Calu3 (cell line): ENCODE measurements at regions not wholly inside any gene's neighbourhood (a gene's known extent, or its start where the extent isn't known, plus 50 kb on each side); places are given as distances from the start of the nearest gene placed in this dataset.
A peak's percentile ranks its signal among the peaks of the same experiment; 100 is the strongest.

Experiments
- BruUV-seq: library from RNA; stranded (reverse); fragments of 400-500 nt; replicated peaks from 2 replicates; lab custom pipeline; 2021; lab: Mats Ljungman, UMichigan
- CTCF ChIA-PET: fragments of 300-600 bp; sonication (Branson Sonifier 250); formaldehyde crosslinking; loops from one replicate; lab custom pipeline; 2022; ENCODE audit warnings: antibody characterized with exemption; lab: Charles Lee
- DNase-seq: peaks from one replicate; pipeline ENCODE4 v3.0.0; 2022
- H3K27ac Mint-ChIP-seq: one replicate; pipeline ENCODE4 v1.8.0; 2022; ENCODE audit warnings: mixed read lengths; ENCODE audit not compliant: unreplicated experiment
- H3K27me3 Mint-ChIP-seq: one replicate; pipeline ENCODE4 v1.8.0; 2022; ENCODE audit warnings: mixed read lengths; ENCODE audit not compliant: unreplicated experiment
- H3K36me3 Mint-ChIP-seq: one replicate; pipeline ENCODE4 v1.8.0; 2022; ENCODE audit warnings: mild to moderate bottlenecking, moderate library complexity, mixed read lengths; ENCODE audit not compliant: insufficient read depth, unreplicated experiment
- H3K4me1 Mint-ChIP-seq: one replicate; pipeline ENCODE4 v1.8.0; 2022; ENCODE audit warnings: mild to moderate bottlenecking, low read depth, mixed read lengths; ENCODE audit not compliant: unreplicated experiment
- H3K4me3 Mint-ChIP-seq: one replicate; pipeline ENCODE4 v1.8.0; 2022; ENCODE audit warnings: mild to moderate bottlenecking, low read depth, moderate library complexity, mixed read lengths; ENCODE audit not compliant: unreplicated experiment
- H3K9me3 Mint-ChIP-seq: one replicate; pipeline ENCODE4 v1.8.0; 2022; ENCODE audit warnings: low read depth, mixed read lengths; ENCODE audit not compliant: unreplicated experiment
- intact Hi-C: fragments of 100-400 bp; cut with micrococcal nuclease; formaldehyde crosslinking; loops from one replicate; pipeline ENCODE4 v1.10.0; 2022; ENCODE audit not compliant: unreplicated experiment
- TF ChIP-seq, protein P1 (sequence below): fragments of 200-600 bp; IDR thresholded peaks from one replicate; pipeline ENCODE4 v1.8.0; 2022; ENCODE audit warnings: antibody characterized with exemption; ENCODE audit not compliant: unreplicated experiment

DNA sequence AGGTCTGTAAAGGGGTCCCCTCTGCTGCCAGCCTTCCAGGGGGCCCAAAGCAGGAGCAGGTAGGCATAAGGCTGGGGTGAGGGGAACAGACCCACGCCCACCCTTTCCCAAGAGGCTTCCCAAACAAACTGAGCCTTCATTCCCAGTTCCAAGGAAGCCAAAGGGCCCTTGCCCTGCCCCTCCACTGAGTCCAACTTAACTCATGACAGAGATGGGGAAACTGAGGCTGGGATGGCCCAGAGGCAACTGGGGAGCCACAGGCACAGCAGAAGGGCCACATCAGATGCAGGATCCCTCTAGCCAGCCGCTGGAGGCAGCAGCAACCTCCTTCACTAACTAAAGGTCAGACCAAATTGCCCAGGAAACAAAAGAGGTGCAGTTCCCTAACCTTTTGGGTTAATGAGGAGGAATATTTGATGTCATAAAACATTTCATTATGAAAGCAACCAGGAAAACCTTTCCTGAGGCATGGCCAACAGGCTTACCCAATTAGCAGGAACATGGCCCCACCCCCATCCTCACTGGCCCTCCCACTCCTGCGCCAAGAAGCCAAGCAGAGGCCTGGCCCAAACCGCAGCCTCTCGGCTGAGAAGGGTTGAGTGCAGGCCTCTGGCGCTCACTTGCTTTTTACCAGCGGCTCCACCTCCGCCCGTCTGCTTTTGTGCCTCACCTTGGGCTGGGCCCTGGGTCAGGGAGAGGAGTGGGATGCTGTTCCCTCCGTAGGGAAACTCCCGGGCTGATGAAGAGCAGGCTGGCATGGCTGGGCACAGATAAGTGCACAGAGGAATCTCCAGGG, 293.5 kb upstream of the RTL1 start:
- BruUV-seq = no TSS peak

DNA sequence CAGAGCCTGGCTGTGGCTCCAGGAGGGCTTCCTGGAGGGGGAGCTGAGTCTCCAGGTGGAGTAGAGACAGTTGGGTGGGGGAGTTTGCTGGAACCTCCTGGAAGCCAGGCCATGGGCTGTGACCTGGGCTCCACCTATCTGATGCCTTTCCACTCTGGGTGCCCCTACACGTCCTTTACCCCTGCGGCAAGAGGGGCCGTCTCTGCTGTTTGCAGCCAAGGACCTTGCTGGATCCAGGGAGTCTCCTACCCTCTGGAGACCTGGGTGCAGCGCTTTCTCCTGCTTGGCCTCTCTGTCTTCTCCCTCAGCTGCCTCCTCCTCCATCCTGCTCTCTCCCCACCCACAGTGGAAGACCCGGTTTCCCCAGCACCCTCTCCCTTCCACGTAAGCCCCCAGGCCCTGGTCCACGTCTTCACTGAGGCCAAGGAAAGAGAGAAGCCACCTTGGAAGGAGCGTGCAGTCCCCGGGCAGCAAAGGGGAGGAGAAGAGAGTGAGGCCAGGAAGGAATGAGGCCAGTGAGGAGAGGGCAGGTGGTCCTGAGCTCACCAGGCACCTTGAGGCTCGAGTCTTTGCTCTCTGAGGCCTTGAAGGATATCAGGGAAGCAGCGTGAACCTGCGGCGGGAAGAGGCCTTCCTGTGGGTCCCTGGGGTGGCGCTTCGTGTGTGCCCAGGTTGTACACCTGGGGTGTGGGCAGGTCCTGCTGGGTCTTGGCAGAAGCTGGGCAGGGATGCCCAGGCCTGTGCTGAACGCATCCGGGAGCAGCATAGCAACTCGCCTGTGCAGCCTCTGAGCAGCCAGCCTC, 294.3 kb upstream of the RTL1 start:
- CTCF ChIA-PET = no interaction called here
- no TSS peak for BruUV-seq
- no peak overlapping the region for H3K27ac Mint-ChIP-seq
- no peak overlapping the region for H3K4me3 Mint-ChIP-seq
- intact Hi-C loops = no loop called here
- no peaks in the 10 kb centered on the region for H3K9me3 Mint-ChIP-seq
- DNase-seq = no peak
- no peaks in the 10 kb centered on the region for H3K36me3 Mint-ChIP-seq
- no peaks in the 10 kb centered on the region for H3K27me3 Mint-ChIP-seq
- TF ChIP-seq, protein P1, sequence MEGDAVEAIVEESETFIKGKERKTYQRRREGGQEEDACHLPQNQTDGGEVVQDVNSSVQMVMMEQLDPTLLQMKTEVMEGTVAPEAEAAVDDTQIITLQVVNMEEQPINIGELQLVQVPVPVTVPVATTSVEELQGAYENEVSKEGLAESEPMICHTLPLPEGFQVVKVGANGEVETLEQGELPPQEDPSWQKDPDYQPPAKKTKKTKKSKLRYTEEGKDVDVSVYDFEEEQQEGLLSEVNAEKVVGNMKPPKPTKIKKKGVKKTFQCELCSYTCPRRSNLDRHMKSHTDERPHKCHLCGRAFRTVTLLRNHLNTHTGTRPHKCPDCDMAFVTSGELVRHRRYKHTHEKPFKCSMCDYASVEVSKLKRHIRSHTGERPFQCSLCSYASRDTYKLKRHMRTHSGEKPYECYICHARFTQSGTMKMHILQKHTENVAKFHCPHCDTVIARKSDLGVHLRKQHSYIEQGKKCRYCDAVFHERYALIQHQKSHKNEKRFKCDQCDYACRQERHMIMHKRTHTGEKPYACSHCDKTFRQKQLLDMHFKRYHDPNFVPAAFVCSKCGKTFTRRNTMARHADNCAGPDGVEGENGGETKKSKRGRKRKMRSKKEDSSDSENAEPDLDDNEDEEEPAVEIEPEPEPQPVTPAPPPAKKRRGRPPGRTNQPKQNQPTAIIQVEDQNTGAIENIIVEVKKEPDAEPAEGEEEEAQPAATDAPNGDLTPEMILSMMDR = no peak
- peaks cover 10% of the 10 kb centered on the region for H3K4me1 Mint-ChIP-seq

More for the DNA sequence above, 293.5 kb upstream of the RTL1 start:
- CTCF ChIA-PET = no interaction called here
- intact Hi-C loops = no loop called here
- H3K27ac Mint-ChIP-seq = no peak overlapping the region
- peaks cover 10% of the 10 kb centered on the region for H3K4me1 Mint-ChIP-seq
- H3K9me3 Mint-ChIP-seq = no peaks in the 10 kb centered on the region
- H3K4me3 Mint-ChIP-seq = no peak overlapping the region
- no peaks in the 10 kb centered on the region for H3K27me3 Mint-ChIP-seq
- TF ChIP-seq, protein P1 = no peak
- no peaks in the 10 kb centered on the region for H3K36me3 Mint-ChIP-seq
- DNase-seq = no peak

DNA sequence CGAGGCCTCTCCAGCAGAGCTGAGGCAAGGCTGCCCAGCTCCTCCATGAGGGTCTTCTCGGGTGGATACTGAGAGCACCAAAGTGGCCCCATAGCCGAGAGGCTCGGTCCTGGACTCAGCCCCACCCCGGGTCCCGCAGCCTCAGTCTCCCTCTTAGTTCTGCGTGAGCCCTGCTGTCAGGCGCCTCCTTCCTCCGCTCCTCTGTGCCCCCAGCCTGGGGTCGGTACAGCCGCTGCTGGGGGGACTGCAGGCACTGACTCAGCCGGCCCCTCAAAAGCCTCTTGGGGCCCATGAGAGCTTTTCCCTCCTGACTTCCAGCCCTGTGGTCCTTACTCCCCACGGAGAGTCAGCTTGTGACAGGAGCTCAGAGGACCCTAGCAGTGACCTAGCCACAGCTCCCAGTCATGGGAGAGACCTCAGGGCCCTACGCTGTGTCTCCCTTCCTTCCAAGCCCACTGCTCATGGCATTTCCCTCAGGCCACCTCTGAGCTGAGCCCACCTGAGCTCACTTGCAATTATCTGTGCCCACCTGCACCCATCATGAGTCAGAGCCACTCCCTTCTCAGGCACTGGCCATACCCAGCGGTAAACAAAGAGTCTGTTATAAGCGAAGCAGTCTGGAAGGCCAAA, 295.0 kb upstream of the RTL1 start:
- intact Hi-C loops = no loop called here
- peak; percentile 17 for DNase-seq
- TF ChIP-seq, protein P1 = no peak
- no peaks in the 10 kb centered on the region for H3K27me3 Mint-ChIP-seq
- peaks cover 10% of the 10 kb centered on the region for H3K4me1 Mint-ChIP-seq
- no TSS peak for BruUV-seq
- no peaks in the 10 kb centered on the region for H3K9me3 Mint-ChIP-seq
- H3K27ac Mint-ChIP-seq = no peak overlapping the region
- H3K4me3 Mint-ChIP-seq = no peak overlapping the region
- no peaks in the 10 kb centered on the region for H3K36me3 Mint-ChIP-seq
- CTCF ChIA-PET = interaction anchor here (1.2 kb wide), 1 partner anchor 37 kb away, joined by 3 read pairs; no protein-coding TSS in a partner anchor

DNA sequence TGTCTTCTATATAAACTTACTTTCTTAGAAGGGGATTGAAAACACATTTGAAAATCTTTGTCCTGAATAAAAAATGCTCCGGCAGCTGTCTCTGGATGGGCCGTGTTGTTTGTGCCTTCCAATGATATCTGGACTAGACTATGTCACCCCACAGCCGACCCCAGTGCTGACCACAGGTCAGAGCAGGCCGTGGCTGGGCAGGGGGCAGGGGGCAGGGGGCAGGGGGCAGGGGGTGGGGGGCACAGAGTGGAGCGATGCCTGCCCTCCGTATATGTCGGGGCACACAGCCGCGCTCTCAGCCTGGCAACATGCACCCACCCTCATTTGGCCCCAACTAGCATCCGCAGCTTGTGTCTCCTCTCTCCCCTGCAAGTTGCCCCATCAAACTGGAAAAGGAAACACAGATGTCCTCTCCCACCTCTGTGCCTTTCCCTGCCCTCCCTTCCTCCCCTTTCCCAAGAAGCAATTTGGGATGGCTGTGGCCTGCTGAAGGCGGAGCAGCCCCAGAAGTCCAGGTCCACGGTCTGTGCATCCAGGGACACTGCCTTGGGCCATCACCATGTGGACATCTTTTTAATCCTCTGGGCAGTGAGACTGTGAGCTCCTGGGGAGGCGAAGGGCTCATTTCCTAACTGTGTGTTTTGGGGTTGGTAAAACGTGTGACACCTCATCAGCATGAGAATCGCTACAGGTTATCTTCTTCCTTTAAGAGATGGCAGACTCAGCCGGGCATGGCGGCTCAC, 295.7 kb upstream of the RTL1 start:
- TF ChIP-seq, protein P1 = no peak
- H3K4me1 Mint-ChIP-seq = peaks cover 10% of the 10 kb centered on the region
- H3K27me3 Mint-ChIP-seq = no peaks in the 10 kb centered on the region

More for the DNA sequence above, 295.7 kb upstream of the RTL1 start:
- intact Hi-C loops = no loop called here
- H3K27ac Mint-ChIP-seq = no peak overlapping the region
- H3K9me3 Mint-ChIP-seq = peaks cover 2% of the 10 kb centered on the region
- CTCF ChIA-PET = interaction anchor here (0.6 to 1.2 kb wide), 2 partner anchors 36 to 224 kb away, joined by 3 read pairs; no protein-coding TSS in a partner anchor
- no peaks in the 10 kb centered on the region for H3K36me3 Mint-ChIP-seq
- no peak for DNase-seq
- BruUV-seq = no TSS peak
- H3K4me3 Mint-ChIP-seq = no peak overlapping the region
